ENCODE measurements at regions not wholly inside any gene's neighbourhood (a gene's known extent, or its start where the extent isn't known, plus 50 kb on each side); places are given as distances from the start of the nearest gene placed in this dataset.

GRCh38 chr5:110306650-110307049, 419.8 kb downstream of the TMEM232 start:
- TF ChIP-seq CTCF (IDR thresholded peaks at IDR 0.05; ENCODE audit: low read length) (no peak), EZH2 (IDR thresholded peaks at IDR 0.05; ENCODE audit: borderline replicate concordance, low read length) (no peak)

Measured in OCI-LY1 (cell line).